Fibroblast of skin of left biceps (primary cell): ENCODE measurements at regions not wholly inside any gene's neighbourhood (a gene's known extent, or its start where the extent isn't known, plus 50 kb on each side); places are given as distances from the start of the nearest gene placed in this dataset.

ENCODE experiments used
- DNase-seq, 2 experiments: peaks; one replicate each; pipeline ENCODE4 v3.0.0-alpha.2; 2013; ENCODE audit warnings: low read depth in 2 of 2

DNA sequence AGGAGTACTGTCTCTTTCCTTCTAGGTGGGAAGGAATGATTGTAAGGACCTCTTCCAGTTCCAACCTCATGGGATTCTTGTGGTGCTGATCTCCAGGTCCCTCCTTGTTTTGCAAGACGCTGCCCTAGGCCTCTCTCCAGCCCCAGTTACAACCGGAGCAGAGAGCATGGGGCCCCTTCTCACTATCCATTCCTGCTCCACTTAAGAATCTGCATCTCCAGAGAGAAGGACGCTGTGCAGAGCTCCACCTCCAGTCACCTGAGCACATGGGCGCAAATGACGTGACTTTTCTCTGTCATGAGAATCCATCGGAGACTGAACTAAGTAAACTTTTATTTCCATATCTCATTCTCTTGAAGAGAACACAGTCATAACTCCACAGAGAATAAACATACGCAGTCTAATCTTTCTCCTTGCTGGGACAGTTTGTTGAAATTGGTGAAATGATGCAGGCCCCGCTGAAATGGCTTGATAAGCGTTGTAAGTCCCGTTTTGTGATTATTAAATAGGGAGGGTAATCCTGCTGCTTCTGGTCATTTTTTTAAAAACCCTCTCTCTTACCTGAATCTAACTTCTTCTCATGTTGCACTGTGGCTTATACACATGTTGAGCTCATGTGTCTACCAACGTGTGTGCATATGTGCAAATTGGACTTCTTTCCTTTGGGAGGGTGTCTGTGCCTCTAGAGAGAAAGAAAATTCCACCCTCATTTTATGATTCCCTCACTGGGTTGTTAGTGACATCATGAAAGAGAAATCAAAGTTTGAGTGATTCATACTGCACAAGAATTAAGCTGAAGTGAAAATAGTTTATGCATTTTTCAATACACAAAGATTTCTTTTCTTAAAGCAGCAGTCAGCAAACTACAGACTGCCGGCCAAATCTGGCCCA is 133.2 kb upstream of the TBX20 start:
- no peak for DNase-seq

DNA sequence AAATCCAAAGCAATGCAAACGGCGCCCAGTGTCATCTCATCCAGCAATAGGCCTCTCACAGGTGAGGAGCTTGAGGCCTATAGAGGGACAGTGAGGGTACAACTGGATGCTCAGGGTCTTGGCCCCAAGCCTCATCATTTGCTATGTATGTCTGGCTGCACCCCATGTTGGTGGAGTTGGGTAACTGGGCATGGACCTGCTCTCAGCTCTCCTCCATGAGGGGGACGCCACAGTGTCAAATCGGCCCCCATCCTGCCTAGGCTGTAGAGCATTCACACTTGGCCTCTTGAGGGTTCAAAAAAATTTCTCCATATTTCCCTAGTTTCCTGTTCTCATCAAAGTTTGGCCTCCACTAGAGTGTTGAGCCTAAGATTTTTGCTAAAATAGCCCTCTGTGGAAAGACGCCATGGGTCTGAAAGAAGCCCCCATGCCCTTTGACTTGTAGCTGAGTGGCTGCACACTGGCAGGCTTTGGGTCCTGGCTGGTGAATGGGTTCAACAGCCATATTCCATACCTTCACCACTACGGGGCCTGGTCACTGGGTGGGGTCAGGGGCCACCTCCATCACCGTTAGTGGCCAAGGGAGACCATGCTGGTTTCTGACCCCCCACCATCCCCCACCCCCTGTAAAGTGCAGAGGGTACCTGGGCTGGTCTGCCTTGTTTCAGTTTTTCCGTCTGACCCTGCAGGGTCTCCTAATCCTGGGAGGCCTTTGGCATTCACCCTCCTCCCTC is 132.3 kb upstream of the TBX20 start:
- DNase-seq = no peak

DNA sequence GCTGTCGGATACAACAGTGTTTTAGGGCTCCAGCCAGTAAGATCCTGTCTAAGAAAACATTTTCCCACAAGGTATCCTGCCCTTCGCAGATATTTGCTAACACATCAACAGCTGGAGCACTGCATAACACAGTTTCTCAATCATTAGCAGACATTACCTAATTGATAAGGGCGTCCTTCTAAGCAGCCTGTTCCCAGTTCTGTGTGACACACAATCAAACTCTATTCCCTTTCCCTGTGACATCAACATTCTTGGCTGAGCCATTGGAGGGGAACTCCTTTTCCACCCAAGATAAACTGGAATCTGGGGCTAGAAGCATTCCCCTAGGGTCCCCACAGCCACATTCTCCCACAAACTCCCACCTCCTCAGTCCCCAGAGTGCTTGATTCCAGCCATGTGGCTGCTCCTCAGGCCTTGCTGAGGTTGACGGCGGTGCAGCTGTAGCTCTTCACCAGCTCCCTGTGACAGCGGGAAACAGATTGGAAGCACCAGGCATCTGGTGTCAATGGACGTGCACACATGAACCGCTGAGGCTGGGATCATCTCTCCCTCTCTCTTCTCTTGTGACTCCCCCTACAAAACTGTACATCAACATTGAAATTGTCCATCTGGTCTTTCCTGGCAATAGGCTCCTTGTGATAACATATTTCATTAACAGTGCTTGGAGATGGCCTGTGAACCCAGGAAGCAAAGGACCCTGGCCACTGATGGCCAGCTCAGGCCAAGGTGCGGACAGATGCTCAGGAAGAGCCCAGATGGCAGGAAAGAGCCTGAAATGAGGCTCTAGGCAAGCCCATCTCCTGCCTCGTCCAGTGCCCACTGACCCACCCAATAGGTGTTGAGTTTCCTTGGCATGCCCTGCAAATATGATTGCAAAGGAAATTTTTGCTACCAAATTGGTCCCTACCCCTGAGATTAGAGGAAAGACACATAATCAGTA is 131.1 kb upstream of the TBX20 start:
- DNase-seq = no peak

DNA sequence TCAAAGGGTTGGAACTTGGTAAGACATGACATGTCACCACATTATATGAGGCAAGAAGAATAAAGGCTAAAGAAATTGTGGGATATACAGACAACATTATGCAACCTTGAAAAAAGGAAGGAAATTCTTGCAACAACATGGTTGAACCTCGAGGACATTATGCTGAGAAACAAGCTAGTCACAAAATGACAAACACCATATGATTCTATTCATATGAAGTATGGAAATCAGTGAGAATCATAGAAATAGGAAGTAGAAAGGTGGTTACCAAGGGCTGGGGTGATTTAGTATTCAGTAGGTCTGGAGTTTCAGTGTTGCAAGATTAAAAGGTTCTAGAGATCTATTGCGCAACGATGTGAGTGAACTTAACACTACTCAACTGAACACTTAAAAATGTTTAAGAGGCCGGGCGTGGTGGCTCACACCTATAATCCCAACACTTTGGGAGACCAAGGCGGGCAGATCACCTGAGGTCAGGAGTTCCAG is 126.9 kb upstream of the TBX20 start:
- DNase-seq = no peak

DNA sequence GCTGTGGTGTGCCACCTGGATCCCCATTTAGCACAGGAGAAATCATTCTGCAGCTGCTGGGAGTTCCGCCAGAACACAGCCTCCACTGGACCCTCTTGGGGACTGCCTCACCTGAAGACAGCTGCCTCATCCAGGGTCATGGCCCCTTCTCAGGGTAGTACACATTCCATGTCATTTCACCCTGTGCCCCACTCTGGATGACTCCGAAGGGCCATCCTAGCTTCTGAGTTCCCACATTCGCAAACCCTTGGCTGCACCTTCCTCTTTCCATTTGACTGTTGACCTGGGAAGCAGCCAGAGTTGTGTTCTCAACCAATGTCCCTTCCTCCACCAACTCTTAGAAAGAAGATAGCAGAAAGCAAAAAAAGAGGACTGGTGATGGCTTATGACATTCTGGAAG is 125.6 kb upstream of the TBX20 start:
- no peak for DNase-seq

DNA sequence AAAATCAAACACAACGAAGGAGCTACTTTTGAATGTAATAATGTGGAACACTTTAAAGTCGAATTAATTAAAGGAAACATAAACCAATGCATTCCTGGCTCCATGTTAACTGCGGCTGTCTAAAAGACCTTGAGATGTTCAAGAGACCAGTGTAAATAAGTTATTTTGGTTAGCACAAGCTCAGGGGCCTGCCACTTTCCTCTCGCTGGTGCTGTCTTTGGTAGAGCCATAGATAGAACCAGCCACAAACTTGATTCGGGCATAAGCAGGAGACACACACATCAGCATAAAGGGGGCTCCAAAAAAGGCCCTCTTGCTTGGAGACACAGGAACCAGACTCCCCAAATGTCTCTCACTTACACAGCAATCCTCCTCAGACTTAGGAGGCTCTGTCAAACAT is 121.6 kb upstream of the TBX20 start:
- no peak for DNase-seq

DNA sequence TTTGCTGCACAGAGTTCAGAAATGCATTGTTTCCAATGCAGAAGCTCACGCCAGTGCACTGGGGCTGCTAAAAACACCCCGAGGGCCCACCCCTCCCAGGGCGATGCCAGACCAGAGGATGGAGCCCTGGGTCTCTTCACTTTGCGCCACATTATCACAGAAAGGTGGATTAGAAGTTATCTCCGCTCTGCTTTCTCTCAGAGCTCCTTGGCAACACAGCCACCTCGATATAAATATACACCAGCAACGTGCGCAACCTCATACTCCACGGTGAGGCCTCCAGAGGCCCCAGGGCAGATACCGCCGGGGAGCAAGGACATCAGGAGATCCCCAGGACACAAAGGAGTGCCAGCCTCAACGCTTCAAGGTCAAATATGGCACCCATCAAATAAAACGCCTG is 121.0 kb upstream of the TBX20 start:
- DNase-seq = no peak

DNA sequence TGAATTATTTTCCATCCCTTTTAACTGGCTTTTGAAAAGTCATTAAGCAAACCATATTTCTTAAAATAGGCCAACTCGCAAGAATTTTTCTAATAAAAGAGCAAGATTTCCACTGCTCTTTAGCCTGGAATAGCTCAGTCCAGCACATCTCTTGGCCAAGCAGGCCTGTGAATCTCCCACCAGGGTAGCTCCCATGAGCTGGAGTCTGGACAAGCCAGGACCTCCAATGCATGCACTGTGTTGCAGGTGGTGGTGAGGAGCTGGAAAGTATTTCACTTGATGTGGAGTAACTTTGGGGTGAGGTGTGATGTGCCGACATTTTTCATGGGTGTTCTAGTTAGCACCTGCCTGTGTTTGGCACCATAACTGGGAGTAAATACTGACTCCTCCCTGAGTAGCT is 117.3 kb upstream of the TBX20 start:
- no peak for DNase-seq

DNA sequence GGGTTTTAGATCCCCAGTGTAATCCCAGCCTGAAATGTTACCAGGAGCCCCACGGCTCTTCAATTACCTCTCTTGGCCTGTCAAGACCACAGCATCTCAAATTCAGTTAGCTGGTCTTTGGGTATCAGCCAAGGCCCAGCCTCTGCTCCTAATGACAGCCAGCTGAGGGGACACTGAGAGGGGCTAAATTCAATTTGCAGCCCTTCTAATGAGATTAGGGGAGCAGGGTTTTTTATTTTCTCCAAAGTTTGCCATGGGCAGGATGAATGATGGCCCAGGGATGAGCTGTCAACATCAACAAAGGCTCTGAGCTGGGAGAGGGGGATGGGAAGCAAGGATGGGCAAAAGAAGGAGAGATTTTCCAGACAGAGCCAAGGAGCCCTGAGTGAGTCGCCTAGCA is 116.8 kb upstream of the TBX20 start:
- no peak for DNase-seq

DNA sequence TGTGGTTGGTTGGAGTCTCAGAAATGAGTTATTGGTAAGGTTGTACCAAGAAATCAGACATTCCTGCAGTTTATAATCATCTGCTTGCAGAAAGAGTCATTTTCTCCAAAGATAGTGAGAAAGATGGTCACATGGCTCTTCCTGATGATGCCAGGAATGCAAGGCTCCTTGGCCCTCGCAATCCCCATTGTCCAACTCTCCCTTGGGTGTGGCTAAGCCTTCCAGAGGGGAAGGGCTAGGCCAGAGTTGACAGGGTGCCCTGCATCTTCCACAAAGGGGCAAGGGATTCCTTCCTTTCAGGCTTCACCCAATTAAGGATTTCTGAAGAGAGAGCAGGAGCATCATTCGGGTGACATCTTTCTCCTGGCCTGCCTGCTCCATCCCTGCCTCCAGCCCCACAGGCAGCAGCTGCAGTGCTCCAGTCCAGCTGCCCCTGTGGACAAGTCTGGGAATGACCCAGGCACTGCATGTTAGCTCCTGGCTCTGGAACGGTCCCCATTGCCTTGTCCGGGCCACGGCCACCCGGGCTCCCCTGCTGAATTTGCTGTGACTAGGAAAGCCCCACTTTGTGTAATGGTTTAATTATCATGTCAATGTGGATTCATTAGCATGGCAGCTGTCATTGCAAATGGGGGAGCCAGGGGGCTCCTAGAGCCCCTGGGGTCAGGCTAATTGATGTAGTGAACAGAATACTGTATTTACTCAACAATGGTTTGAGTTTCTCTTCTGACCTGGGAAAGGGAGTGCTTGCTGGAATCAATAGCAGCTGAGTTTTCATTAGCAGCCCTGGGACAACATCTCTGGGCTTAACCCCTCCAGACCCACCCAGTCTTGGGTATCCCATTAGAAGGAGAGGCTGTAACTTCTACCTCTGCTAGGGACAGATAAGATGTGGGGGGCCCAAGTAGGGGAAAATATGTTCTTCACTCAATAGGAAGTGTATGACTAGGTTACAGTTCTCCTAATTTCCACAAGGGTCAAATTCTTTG is 112.6 kb upstream of the TBX20 start:
- DNase-seq = no peak

DNA sequence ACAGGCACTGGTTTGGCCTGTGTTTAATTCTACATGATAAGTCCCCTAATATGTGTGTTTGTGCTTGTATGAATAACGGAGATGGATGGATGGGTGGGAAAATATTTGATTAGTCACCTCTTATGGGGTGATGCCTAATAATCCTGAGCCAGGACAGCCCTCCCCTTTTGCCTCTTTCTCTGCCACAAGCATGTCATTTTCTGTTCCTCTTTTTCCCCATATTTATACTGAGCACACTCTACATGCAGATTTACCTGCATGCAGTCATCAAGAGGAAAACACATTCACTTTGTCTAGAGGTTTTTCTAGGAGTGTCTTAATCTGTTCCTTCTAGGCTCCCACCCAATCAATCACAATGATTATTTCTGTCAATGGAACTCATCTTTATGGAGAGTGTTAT is 111.6 kb upstream of the TBX20 start:
- DNase-seq = no peak

DNA sequence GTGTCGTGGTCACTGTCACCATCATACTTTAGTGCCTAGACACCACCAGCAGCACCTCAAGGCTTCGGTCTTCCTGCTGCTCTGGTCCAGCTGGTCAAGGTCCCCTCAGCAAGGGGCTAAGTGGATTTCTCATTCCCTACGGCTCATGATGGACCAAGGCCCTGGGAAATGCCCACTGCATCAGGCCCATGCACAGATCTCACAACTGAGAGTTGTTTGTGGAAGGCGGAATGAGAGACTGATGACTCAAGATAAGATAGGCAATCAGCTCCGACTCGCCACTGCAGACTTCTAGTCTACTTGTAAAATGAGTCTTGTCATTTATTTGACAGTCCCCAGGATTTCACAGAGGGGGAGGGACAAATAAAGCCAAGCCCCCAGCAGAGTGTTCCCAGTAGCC is 108.4 kb upstream of the TBX20 start:
- no peak for DNase-seq

DNA sequence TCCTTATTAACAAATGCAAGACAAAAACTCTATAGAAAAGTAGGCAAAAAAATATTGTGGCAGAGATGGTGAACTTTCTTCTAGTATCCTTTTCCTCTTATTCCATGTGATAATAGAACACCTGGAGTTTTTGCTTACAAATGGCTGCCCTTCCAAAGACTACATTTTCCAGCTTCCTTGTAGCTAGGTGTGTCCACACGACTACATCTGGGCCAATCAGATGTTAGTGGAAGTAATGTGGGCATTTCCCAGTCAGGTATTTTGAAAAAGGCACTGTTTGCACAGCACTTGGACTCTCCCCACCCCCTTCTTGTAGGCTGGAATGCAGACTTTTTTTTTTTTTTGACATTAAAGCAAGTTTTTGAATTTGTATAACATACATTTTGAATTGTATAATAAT is 105.5 kb upstream of the TBX20 start:
- no peak for DNase-seq

DNA sequence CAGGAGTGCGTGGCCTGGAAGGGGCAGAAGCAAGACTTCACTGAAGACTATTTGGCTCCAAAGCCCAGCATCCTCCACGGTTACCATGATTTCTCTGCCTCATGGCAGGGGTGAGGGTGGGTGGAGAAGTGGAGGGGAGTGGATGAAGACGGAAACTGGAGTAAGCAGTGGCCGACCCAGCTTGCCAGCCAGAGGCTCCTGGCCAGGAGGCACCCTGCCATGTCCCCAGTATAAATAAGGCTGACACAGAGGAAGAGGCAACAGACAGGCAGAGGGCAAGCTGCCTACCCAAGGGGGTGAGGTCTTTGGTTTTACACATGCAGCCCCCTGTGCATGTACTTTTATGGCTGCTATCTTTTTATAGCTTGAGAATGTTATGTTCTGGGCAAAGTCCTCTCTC is 102.6 kb upstream of the TBX20 start:
- DNase-seq = no peak

DNA sequence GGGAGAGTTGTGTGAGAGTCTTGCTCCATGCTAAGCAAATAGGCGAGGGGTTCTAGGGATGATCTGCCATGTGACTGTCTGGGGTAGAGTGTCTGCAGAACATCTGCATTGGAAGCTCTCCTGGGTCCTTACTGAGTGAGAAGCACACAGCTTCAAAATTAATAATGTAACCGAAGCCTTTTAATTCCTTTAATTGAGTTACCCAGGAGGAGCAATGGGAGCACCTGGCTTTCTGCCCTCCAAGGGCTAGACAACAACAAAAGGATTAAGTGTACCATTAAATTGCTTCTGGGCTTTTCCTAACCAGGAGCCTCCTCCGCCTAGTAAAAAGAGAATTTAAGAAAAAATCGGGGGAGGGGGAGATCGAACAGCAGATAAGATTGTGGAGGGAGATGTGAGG is 102.0 kb upstream of the TBX20 start:
- DNase-seq = no peak

DNA sequence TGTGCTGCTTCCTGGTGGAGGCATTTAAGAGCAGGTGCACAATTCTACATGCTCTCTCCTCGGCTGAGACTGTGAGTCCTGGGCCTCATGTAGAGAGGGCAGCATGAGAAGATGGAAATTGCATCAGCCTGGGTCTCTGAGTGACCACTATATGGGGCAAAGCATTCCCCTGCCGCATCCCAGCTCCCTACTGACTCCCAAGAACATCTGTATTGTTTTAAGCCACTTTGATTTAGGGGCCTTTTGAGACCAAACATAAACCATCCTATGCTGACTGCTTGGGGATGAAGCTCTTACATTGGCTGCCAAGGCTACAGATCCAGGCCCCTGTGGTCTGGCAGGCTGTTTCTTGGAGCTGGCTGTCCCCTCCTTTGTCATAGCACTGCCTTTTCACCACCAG is 101.3 kb upstream of the TBX20 start:
- DNase-seq = no peak

DNA sequence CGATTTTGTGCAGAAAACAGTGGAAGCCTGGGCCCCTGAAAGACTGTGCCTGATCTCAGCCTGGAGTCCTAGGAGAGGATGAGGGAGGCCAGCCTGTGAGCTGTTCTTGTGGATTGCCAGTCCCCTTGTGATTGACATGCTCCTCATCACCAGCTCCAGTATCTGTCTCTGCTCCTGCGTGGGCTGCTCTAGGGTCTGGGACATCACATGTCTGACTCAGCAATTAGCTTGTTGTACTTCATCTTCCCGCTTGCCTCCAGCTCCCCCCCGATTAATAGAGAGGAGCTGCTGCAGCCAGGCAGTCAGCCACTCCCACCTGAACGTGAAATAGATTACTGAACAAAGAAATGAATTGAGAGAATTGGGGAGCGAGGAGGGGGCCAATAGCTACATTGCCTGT is 99.6 kb upstream of the TBX20 start:
- no peak for DNase-seq

DNA sequence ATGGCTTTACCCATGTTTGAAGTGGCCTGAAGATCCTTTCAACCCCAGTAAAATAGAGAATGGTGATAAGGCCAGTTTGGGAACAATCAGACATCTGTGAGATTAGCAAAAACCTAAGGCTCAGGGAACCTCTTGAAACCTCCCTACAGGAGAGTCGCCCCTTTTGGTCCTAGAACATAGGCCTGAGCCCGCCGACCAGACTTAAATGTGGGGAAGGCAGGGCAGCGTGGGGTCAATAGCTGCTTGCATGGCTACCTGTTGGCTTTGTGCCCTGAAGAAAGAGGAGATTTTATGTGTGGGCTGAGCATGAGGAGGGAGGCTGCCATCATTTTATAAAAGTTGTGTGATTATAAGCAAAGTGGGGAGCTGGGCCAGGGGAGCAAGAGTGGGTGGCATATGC is 97.6 kb upstream of the TBX20 start:
- no peak for DNase-seq

DNA sequence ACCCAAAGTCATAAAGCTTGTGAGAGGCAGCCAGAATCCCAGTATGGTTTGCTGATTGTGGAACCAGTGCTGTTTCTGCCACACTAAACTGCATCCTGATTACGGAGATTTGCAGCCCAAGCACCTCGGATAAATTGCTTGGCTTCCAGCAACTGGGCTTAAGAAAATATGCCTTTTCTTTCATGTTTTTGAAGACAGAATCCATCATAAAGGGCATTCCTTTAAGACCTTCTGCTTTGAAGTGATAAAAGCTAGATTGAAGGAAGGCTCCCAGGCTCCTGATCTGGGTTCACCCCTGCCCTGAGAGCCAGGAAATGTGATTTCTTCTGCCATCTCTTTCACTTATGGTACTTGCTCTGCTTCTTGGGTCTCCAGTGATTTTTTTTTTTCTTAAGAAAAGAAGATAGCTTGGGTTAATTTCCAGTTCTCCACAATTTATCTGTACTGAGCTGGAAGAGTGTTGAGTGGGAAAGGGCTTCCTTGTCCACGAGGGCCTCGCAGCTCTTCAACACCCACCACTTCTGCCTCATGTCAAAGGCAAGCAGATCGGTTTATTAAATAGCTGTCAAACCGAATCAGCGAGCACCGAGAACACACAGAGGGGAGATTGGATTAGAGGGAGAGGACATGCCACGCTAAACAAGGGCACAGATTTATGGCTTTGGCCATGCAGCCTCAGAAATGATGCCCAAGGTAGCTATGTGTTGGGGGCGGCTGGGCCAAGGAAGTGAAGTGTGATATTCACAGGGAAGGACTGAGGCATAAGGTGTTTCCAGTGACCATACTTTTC is 94.9 kb upstream of the TBX20 start:
- DNase-seq = no peak

DNA sequence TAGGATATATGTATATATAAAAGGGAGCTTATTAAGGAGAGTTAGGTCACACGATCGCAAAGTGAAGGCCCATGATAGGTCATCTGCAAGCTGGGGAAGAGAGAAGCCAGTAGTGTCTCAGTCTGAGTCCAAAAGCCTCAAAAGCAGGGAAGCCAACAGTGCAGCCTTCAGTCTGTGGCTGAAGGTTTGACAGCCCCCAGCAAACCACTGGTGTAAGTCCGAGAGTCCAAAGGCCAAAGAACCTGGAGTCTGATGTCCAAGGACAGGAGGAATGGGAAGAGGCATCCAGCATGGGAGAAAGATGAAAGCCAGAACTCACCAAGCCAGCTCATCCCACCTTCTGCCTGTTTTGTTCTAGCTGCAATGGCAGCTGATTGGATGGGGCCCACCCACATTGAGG is 88.9 kb upstream of the TBX20 start:
- DNase-seq = no peak
